SU-DHL-6 (cell line): ENCODE measurements at regions not wholly inside any gene's neighbourhood (a gene's known extent, or its start where the extent isn't known, plus 50 kb on each side); places are given as distances from the start of the nearest gene placed in this dataset.

Experiments
- EZH2phosphoT487 ChIP-seq: fragments of 200-600 bp; sonication (generic), shearing (Covaris generic); conservative IDR thresholded peaks from 2 replicates; pipeline ENCODE4 v1.6.1; 2018; ENCODE audit warnings: mild to moderate bottlenecking, antibody characterized with exemption, low read length, moderate library complexity, mixed read lengths
- TF ChIP-seq, protein P1 (sequence below): fragments of 200-600 bp; sonication (generic); IDR thresholded peaks from one replicate; pipeline ENCODE4 v1.5.1; 2017; ENCODE audit warnings: antibody characterized with exemption, mild to moderate bottlenecking, low read length, moderate library complexity; ENCODE audit not compliant: insufficient read depth, poor library complexity, severe bottlenecking

DNA sequence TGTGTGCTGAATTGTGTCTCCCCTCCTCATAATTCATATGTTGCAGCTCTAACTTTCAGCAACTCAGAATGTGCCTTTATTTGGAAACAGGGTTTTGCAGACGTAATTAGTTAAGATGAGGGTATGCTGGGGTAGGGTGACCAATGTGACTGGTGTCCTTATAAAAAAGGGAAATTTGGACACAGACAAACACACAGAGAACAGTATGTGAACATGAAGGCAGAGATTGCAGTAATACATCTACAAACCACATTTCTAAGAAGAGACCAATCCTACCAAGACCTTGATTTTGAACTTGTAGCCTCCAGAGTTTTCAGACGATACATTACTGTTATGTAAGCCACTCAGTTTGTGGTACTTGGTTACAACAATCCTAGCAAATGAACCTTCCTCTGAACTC, 817.8 kb downstream of the TUSC7 start:
- TF ChIP-seq, protein P1, sequence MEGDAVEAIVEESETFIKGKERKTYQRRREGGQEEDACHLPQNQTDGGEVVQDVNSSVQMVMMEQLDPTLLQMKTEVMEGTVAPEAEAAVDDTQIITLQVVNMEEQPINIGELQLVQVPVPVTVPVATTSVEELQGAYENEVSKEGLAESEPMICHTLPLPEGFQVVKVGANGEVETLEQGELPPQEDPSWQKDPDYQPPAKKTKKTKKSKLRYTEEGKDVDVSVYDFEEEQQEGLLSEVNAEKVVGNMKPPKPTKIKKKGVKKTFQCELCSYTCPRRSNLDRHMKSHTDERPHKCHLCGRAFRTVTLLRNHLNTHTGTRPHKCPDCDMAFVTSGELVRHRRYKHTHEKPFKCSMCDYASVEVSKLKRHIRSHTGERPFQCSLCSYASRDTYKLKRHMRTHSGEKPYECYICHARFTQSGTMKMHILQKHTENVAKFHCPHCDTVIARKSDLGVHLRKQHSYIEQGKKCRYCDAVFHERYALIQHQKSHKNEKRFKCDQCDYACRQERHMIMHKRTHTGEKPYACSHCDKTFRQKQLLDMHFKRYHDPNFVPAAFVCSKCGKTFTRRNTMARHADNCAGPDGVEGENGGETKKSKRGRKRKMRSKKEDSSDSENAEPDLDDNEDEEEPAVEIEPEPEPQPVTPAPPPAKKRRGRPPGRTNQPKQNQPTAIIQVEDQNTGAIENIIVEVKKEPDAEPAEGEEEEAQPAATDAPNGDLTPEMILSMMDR, result no peak
- no peak for TF ChIP-seq EZH2phosphoT487
